IMR-90 (cell line): ENCODE measurements at regions not wholly inside any gene's neighbourhood (a gene's known extent, or its start where the extent isn't known, plus 50 kb on each side); places are given as distances from the start of the nearest gene placed in this dataset.
A peak's percentile ranks its signal among the peaks of the same experiment; 100 is the strongest.

ENCODE experiments used
- ATAC-seq: fragments of 200-7000 bp; cut with Tn5 transposase; 2 replicates; pipeline ENCODE4 v1.9.1; 2020; ENCODE audit warnings: low read depth, mild to moderate bottlenecking, moderate library complexity
- BruUV-seq: library from RNA; stranded (reverse); fragments of 400-500 nt; replicated peaks from 2 replicates; lab custom pipeline; 2021; lab: Mats Ljungman, UMichigan
- CTCF ChIA-PET: fragments of 300-600 bp; formaldehyde crosslinking; extraction: SDS; loops from one replicate; lab custom pipeline; 2021; ENCODE audit warnings: antibody characterized with exemption; lab: Yijun Ruan, JAX
- POLR2A ChIA-PET: fragments of 300-600 bp; sonication (Branson Sonifier 250); formaldehyde crosslinking; loops from one replicate; lab custom pipeline; 2022; ENCODE audit warnings: antibody characterized with exemption; ENCODE audit not compliant: unreplicated experiment; lab: Charles Lee
- DNase-seq: peaks from one replicate; pipeline ENCODE4 v3.0.0; 2013
- H2AFZ ChIP-seq: replicated peaks from 2 replicates; pipeline ENCODE3; 2013; ENCODE audit warnings: low read length, mild to moderate bottlenecking; ENCODE audit not compliant: poor library complexity
- H2AK5ac ChIP-seq: 2 replicates; pipeline ENCODE4 v1.6.1; 2013; ENCODE audit warnings: low read depth, low read length, inconsistent platforms
- H2AK9ac ChIP-seq: replicated peaks from 2 replicates; pipeline ENCODE3; 2013; ENCODE audit warnings: mild to moderate bottlenecking, low read depth, low read length, moderate library complexity; ENCODE audit not compliant: poor library complexity
- H2BK120ac ChIP-seq: 2 replicates; pipeline ENCODE4 v1.6.1; 2013; ENCODE audit warnings: low read depth, low read length, inconsistent platforms
- H2BK15ac ChIP-seq: 3 replicates; pipeline ENCODE4 v1.6.1; 2013; ENCODE audit warnings: low read depth, low read length, inconsistent platforms
- H2BK20ac ChIP-seq: 2 replicates; pipeline ENCODE4 v1.6.1; 2013; ENCODE audit warnings: low read depth, mild to moderate bottlenecking, inconsistent platforms, low read length, moderate library complexity
- H2BK5ac ChIP-seq: 2 replicates; pipeline ENCODE4 v1.6.1; 2013; ENCODE audit warnings: mild to moderate bottlenecking, low read depth, low read length, inconsistent platforms; ENCODE audit not compliant: poor library complexity, severe bottlenecking
- H3K14ac ChIP-seq: replicated peaks from 2 replicates; pipeline ENCODE4 v1.6.1; 2013; ENCODE audit warnings: low read depth, low read length, inconsistent platforms
- H3K18ac ChIP-seq: 2 replicates; pipeline ENCODE4 v1.6.1; 2013; ENCODE audit warnings: low read depth, low read length, control low read depth
- H3K23ac ChIP-seq: 2 replicates; pipeline ENCODE4 v1.6.1; 2013; ENCODE audit warnings: low read depth, low read length, inconsistent platforms
- H3K27ac ChIP-seq: 2 replicates; pipeline ENCODE4 v1.5.1; 2013; ENCODE audit warnings: mild to moderate bottlenecking, control low read depth, low read length; ENCODE audit not compliant: insufficient read depth
- H3K27me3 ChIP-seq: 2 replicates; pipeline ENCODE4 v1.6.1; 2013; ENCODE audit warnings: low read length; ENCODE audit not compliant: control insufficient read depth, insufficient read depth
- H3K36me3 ChIP-seq: 2 replicates; pipeline ENCODE4 v1.6.1; 2013; ENCODE audit warnings: low read length, mixed read lengths; ENCODE audit not compliant: control insufficient read depth, insufficient read depth
- H3K4ac ChIP-seq: 2 replicates; pipeline ENCODE4 v1.6.1; 2013; ENCODE audit warnings: low read depth, low read length, inconsistent platforms
- H3K4me1 ChIP-seq: 2 replicates; pipeline ENCODE4 v1.6.1; 2013; ENCODE audit warnings: low read length, mixed read lengths; ENCODE audit not compliant: control insufficient read depth, insufficient read depth
- H3K4me2 ChIP-seq: 2 replicates; pipeline ENCODE4 v1.6.1; 2013; ENCODE audit warnings: low read depth, mild to moderate bottlenecking, control low read depth, low read length, moderate library complexity
- H3K4me3 ChIP-seq: 2 replicates; pipeline ENCODE4 v1.5.1; 2013; ENCODE audit warnings: low read depth, mild to moderate bottlenecking, control low read depth, low read length, moderate library complexity; ENCODE audit not compliant: insufficient read depth
- H3K56ac ChIP-seq: 2 replicates; pipeline ENCODE4 v1.6.1; 2013; ENCODE audit warnings: low read length, inconsistent platforms; ENCODE audit not compliant: insufficient read depth; ENCODE audit errors: extremely low read depth
- H3K79me1 ChIP-seq, 2 experiments: 2 replicates each; pipeline ENCODE4 v1.6.1; 2013; ENCODE audit warnings: low read length in 2 of 2, inconsistent platforms in 1 of 2, low read depth in 1 of 2
- H3K9ac ChIP-seq: 2 replicates; pipeline ENCODE4 v1.6.1; 2013; ENCODE audit warnings: low read depth, low read length, control low read depth
- H3K9me1 ChIP-seq: 2 replicates; pipeline ENCODE4 v1.6.1; 2013; ENCODE audit warnings: low read length, inconsistent platforms; ENCODE audit not compliant: insufficient read depth
- H3K9me3 ChIP-seq: 2 replicates; pipeline ENCODE4 v1.6.1; 2013; ENCODE audit warnings: low read length; ENCODE audit not compliant: control insufficient read depth, insufficient read depth
- H4K20me1 ChIP-seq: 2 replicates; pipeline ENCODE4 v1.6.1; 2013; ENCODE audit warnings: low read length, inconsistent platforms; ENCODE audit not compliant: insufficient read depth
- H4K5ac ChIP-seq: 2 replicates; pipeline ENCODE4 v1.6.1; 2013; ENCODE audit warnings: mild to moderate bottlenecking, low read depth, low read length, control low read depth
- H4K8ac ChIP-seq, 2 experiments: 2 replicates each; pipeline ENCODE4 v1.6.1; 2013; ENCODE audit warnings: low read depth in 2 of 2, low read length in 2 of 2, control low read depth in 1 of 2, inconsistent platforms in 1 of 2
- H4K91ac ChIP-seq: 2 replicates; pipeline ENCODE4 v1.6.1; 2013; ENCODE audit warnings: low read depth, low read length, inconsistent platforms; ENCODE audit not compliant: insufficient read depth
- RCOR1 ChIP-seq: IDR thresholded peaks from 2 replicates; pipeline ENCODE4 v1.6.1; 2012; ENCODE audit warnings: mild to moderate bottlenecking, low read length, improper control_type of control experiment; ENCODE audit not compliant: insufficient replicate concordance
- WGBS, 2 experiments: methylation state at CpG; one replicate each; pipeline versions ENCODE4 v1.1.5 to v1.1.7; 2013; ENCODE audit warnings: missing lambda C conversion rate in 2 of 2; ENCODE audit not compliant: insufficient read length in 1 of 2; ENCODE audit errors: extremely low coverage in 2 of 2; 5-methylcytosine and 5-hydroxymethylcytosine counted together
- dilution Hi-C: fragments of 300-500 bp; cut with HindIII; formaldehyde crosslinking; loops from one replicate; pipeline ENCODE4 v1.14.3; 2018; ENCODE audit warnings: low sequenced_read_pairs; ENCODE audit not compliant: unreplicated experiment
- in situ Hi-C: fragments of 300-500 bp; cut with MboI; formaldehyde crosslinking; loops from 3 replicates; pipeline ENCODE4 v1.14.3; 2019; ENCODE audit warnings: low sequenced_read_pairs, inconsistent platforms, mixed read lengths
- intact Hi-C: fragments of 100-400 bp; cut with micrococcal nuclease; formaldehyde crosslinking; loops from 2 replicates; pipeline ENCODE4 v1.10.0; 2022

- no peak overlapping the region for H3K4me3 ChIP-seq
- WGBS, 2 experiments = no CpG with 5 or more reads among the region's 3 CpGs
- DNase-seq (peak; percentile 80), ATAC-seq (peak; percentile 62; the same call in 1 of the 2 replicates)
- in situ Hi-C loops (no loop called here), intact Hi-C loops (no loop called here), dilution Hi-C loops (no loop called here)
- no peak overlapping the region for H3K18ac ChIP-seq
- no peak overlapping the region for H3K27ac ChIP-seq
- no peaks in the 10 kb centered on the region for H4K20me1 ChIP-seq
- no peak overlapping the region for H2AK5ac ChIP-seq
- H3K9me1 ChIP-seq = no peaks in the 10 kb centered on the region
- H3K56ac ChIP-seq = no peak overlapping the region
- H2BK15ac ChIP-seq = no peak overlapping the region
- no peak overlapping the region for H2AK9ac ChIP-seq
- no peak overlapping the region for H3K4me2 ChIP-seq
- ChIA-PET CTCF (no interaction called here), POLR2A (no interaction called here)
- H4K5ac ChIP-seq = no peak overlapping the region
- H4K91ac ChIP-seq = no peak overlapping the region
- H2AFZ ChIP-seq = no peak overlapping the region
- no peak overlapping the region for H3K14ac ChIP-seq
- BruUV-seq = no TSS peak
- H3K9ac ChIP-seq = no peak overlapping the region
- no peak overlapping the region for H2BK120ac ChIP-seq
- no peaks in the 10 kb centered on the region for H3K36me3 ChIP-seq
- no peak overlapping the region for H3K23ac ChIP-seq
- H3K4me1 ChIP-seq = no peaks in the 10 kb centered on the region
- H4K8ac ChIP-seq = no peak overlapping the region
- H3K4ac ChIP-seq = no peak overlapping the region
- H2BK20ac ChIP-seq = no peak overlapping the region
- H3K9me3 ChIP-seq = peaks cover 3% of the 10 kb centered on the region; the same call in 1 of the 2 replicates
- no peak for TF ChIP-seq RCOR1
- H3K27me3 ChIP-seq = no peaks in the 10 kb centered on the region
- no peaks in the 10 kb centered on the region for H3K79me1 ChIP-seq
- H2BK5ac ChIP-seq = no peak overlapping the region
Observed at GRCh38 chr2:52269696-52270485, 1238.0 kb upstream of the NRXN1 start.
